GM21390 (cell line): ENCODE measurements at regions not wholly inside any gene's neighbourhood (a gene's known extent, or its start where the extent isn't known, plus 50 kb on each side); places are given as distances from the start of the nearest gene placed in this dataset.

Source experiments
- ATAC-seq: cut with Tn5 transposase; IDR thresholded peaks from one replicate; pipeline ENCODE4 v1.9.1; 2021; ENCODE audit not compliant: unreplicated experiment

GRCh38 chr18:47602273-47602897 is 328.1 kb downstream of the SMAD2 start:
- no peak for ATAC-seq

GRCh38 chr18:47601581-47602272 is 328.7 kb downstream of the SMAD2 start:
- no peak for ATAC-seq

GRCh38 chr18:47595831-47596501 is 334.5 kb downstream of the SMAD2 start:
- ATAC-seq = no peak

GRCh38 chr18:47594621-47595086 is 335.8 kb downstream of the SMAD2 start:
- ATAC-seq = no peak

GRCh38 chr18:47593744-47594472 is 336.6 kb downstream of the SMAD2 start:
- ATAC-seq = no peak

GRCh38 chr18:47591429-47591828 is 339.0 kb downstream of the SMAD2 start:
- no peak for ATAC-seq

- ATAC-seq = no peak
These were observed 336.1 kb upstream of the SKOR2 start for GRCh38 chr18:47587587-47587986.

- no peak for ATAC-seq
These were observed 335.1 kb upstream of the SKOR2 start for GRCh38 chr18:47586418-47587070.

- ATAC-seq = no peak
These were observed 334.5 kb upstream of the SKOR2 start for GRCh38 chr18:47585914-47586313.

GRCh38 chr18:47585136-47585535 is 333.7 kb upstream of the SKOR2 start:
- ATAC-seq = no peak

GRCh38 chr18:47582093-47582492 is 330.6 kb upstream of the SKOR2 start:
- ATAC-seq = no peak

- no peak for ATAC-seq
These were observed 326.1 kb upstream of the SKOR2 start for GRCh38 chr18:47577520-47577919.

GRCh38 chr18:47574966-47575365 is 323.5 kb upstream of the SKOR2 start:
- ATAC-seq = no peak

- ATAC-seq = no peak
These were observed 320.5 kb upstream of the SKOR2 start for GRCh38 chr18:47571957-47572356.

- no peak for ATAC-seq
These were observed 315.3 kb upstream of the SKOR2 start for GRCh38 chr18:47566809-47567208.

- ATAC-seq = no peak
These were observed 309.6 kb upstream of the SKOR2 start for GRCh38 chr18:47560723-47561715.

GRCh38 chr18:47558110-47558750 is 306.8 kb upstream of the SKOR2 start:
- no peak for ATAC-seq

- ATAC-seq = no peak
These were observed 305.7 kb upstream of the SKOR2 start for GRCh38 chr18:47557160-47557559.

GRCh38 chr18:47552783-47553182 is 301.3 kb upstream of the SKOR2 start:
- ATAC-seq = no peak
